GM19025 (cell line): ENCODE measurements at regions not wholly inside any gene's neighbourhood (a gene's known extent, or its start where the extent isn't known, plus 50 kb on each side); places are given as distances from the start of the nearest gene placed in this dataset.

ENCODE experiments used
- ATAC-seq: cut with Tn5 transposase; IDR thresholded peaks from one replicate; pipeline ENCODE4 v1.9.1; 2021; ENCODE audit warnings: mild to moderate bottlenecking, low read depth, moderate library complexity; ENCODE audit not compliant: unreplicated experiment

DNA sequence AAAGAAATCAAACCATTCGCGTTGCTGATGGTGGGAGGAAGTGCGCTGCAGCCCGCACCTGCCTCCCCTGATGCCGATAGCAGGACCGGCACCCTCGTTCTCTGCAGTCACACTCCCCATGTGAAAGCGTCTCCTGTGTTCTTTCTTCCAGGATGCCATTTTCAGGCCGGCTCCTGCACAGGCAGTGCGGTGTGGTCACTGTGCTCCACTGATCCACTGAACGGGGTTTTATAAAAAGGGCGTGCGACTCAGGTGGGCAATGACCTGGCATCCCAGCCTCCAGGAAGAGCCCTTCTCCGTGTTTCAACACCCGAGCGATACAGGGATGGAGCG is 88.3 kb upstream of the SNTG2 start:
- no peak for ATAC-seq

DNA sequence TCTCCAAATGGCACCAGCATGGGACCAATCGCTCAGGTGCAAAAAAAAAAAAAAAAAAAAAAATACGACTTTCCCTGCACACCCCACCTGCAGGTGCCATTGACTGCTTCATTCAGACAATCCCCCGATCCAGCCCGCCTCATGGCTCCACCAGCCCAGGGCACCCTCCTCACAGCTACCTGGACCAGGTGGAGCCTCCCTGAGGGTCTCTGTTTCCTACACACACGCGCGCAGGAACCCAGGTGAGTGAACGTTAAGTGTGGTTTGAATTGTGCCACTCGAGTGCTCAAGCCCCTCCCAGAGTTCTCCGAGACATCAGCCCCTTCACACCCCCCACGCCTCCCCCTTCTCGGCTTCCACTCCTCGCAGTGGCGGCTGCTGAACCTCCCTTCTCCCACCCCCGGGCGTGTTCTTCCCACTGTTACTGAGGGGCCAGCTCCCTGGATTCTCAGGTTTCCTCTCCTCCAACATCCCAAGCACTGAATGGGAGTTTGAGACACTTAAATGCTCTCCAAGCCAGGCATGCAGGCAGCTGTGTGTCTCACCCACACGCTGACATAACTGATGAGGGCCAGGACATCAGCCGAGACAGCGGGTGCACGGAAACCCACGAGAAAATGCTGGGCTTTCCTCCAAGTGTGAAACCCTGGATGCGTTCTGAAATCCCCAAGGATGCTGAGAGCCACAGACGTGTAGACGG is 88.8 kb upstream of the SNTG2 start:
- ATAC-seq: no peak

DNA sequence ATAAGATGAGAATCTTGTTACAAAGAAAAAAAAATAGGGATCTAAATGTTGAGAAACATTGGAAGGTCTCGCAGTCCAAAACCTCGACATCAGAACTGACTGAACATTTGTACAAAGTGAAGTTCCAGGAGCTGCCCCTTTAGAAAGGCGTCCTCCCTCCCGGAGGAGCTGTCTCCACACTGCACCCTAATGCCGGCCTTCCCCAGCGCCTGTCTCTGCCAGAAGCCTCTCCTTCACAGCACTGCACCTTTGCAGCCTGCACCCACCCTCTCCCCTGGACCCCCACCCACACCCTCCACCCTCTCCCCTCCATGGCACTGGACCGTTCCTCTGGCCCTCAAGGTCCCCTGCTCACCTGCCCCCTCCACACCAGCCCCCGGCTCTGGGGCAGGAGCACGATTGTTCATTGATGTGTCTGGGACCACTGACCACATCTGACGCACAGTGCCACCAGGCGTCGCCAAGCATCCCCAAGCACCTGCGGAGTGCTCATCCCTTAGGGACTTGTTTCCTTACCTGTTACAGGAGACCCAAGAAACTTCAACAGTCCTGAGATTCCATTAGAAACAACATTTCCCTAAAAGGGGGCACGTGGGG is 90.3 kb upstream of the SNTG2 start:
- ATAC-seq: no peak

DNA sequence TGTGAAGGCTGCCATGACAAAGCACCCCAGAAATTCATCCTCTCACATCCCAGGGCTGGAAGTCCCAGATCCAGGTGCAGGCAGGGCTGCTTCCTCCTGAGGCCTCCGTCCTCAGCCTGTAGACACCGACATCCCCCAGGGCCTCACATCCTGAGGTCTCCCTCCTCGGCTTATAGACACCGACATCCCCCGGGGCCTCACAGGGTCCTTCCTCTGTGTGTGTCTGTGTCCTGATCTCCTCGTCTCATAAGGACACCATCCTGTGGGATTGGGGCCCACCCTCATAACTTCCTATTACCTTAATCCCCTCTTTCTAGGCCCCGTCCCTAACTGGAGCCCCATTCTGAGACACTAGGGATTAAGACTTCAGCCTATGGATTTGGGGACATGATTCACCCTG is 92.0 kb upstream of the SNTG2 start:
- ATAC-seq: no peak

DNA sequence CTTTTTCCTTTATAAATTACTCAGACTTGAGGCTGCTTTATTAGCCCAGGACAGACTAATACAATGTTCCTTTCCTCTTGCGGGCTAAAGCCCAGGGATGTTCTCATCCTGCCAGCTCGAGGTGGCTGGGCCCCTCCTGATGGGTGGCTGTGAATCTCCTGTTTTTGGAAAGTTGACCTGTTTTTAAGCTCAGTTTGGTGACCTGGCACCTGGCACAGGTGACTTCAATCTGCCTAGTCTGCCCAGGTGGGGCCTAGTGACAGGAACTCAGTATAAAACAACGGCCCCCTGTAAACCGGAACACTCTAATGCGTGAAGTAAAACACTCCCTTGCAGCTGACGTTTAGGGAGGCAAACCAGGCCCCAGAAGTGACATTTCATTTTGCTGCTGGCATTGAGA is 92.7 kb upstream of the SNTG2 start:
- no peak for ATAC-seq

DNA sequence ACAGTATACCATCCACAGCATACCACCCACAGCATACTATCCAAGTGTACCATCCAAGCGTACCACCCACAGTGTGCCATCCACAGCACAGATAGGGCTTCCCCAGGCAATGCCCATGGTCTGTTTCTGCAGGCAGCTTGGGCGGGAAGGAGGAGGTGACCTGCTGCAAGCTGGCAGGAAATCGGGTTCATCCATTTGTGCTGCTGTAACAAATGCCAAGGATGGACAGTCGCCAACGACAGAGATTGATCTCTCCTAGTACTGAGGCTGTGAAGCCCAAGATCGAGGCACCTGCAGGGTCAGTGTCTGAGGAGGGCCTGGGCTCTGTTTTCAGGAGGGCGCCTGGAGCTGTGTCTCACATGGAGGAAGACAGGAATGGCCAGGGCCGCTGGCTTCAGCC is 93.6 kb upstream of the SNTG2 start:
- ATAC-seq: no peak

DNA sequence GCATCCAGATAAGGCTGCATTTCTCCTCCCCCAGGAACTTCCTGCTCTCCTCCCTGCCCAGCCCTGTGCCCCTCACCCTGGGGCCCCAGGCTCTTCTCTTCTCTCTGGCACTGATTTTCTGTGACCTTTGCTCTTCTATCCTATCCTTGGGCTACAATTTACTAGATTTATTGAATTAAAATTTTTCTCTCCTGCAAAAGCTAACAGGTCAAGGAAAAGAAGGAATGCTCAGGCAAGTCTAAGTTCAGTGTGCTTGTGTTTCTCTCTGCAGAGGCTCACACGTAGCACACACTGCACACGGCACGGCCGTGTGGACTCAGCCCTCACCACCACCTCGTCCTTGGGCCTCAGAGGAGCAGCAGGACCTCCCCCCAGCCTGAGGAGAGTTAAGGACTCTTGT is 94.2 kb upstream of the SNTG2 start:
- ATAC-seq: no peak

DNA sequence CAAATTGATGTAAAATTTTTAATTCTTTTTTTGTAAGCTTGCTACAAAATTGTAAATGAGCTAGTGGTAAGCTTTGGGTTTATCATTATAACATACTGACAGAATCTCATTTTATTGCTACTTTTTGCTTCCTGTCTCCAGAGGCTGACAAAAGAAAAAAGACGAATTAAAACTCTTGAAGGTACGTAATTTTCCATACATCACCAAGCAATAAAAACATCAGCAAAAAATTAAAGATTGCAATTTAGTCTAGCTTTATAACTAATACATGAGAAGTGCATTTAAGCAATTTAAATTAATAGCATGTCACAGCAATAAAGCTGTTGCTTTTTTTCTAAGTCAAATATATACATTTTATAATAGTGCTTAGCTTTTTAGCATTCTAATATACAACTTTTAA is 94.6 kb upstream of the SNTG2 start:
- ATAC-seq: no peak

DNA sequence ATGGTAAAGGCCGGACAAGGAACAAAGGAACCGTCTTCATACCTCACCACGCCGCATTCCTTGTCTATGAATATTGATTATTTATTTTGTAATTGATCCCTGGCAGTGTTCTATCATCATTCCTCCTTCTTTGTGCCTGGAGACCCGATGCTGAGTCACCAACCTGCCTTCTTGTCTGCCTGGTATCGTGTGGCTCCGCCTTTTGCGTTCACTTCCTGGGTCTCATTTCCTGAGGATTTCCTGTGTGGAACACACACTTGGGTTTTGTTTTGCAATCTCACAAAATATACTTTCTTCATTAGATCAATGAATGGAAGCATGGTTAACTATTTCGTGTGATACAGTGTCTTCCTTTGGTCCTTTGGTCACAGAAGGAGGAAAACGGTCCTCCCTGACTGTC is 95.5 kb upstream of the SNTG2 start:
- ATAC-seq: no peak

DNA sequence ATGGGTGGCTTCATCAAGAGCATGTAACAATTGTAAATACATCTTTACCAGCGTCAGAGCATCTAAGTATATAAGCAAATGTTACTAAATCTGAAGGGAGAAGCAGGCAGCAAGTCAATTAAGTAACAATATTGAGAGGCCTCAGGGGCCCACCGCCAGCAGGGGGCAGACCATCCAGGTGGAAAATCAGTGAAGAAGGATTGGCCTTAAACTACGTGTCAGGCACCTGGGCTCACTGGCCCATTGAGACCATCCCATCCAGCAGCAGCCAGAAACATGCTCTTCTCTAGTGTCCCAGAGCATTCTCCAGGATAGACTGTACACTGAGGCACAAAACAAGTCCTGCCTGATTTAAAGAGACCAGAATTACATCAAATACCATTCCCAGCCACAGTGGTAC is 96.2 kb upstream of the SNTG2 start:
- no peak for ATAC-seq

DNA sequence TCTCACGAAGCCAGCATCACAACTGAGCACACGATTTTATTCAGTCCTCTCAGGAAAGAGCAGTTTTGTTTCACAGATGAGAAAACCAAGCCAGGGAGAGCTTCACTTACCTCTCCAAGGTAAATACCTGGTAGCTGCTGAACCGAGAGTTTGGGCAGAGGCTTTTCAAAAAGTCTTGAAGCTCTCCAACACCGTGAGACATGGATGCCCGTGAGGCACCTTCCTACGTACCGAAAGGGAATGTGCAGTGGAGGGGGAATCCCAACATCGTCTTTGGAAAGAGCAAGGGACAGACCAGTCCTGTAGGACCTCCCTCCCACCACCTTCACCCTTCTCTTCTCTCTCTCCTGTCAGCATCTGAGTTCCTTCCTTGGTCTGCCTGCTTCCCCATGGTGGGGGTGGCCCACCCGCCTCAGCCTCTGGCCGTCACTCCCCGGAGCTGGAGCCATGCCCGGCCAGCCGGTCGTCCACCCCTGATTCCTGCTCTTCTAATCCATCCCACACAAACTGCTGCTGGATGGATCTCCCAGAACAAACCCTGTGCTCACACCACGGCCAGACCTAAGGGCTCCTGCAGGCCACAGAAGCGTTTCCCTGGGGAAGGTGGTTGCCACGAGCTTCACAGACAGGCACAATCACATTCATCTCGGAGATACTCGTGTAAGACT is 97.3 kb upstream of the SNTG2 start:
- no peak for ATAC-seq

DNA sequence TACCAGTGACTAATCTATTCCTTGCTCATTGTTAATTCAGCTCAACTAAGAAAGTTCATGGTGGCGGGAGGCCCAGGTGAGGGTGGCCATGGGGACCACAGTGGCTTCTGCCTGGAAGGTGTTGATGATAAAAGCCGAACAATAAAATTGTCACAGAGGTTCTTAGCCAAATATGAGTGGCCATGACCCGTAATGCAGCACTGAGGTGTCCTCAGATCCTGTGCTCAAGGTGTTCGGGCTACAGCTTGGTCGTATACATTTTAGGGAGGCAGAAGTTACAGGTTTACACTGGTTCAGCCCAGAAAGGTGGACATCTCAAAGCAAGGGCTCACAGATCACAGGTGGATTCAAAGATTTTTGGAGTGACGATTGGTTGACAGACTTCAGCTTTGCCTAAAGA is 98.5 kb upstream of the SNTG2 start:
- ATAC-seq: no peak

DNA sequence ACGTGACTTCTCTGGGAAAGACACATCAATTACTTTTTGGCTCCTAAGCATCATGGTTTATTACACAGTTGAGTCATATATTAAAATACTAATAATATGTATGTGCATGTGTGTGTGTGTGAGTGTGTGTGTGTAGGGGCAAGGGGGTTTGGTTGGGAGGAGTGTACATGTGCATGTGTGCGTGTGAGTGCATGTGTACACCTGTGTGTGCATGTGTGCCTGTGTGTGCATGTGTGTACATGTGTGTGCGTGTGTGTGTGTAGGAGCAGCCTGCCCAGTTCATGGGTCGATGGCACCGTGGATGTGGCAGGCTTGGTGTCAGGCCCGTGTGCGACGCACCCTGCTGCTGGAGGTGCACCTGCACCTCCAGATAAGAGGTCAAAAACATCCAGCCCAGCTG is 99.0 kb upstream of the SNTG2 start:
- no peak for ATAC-seq

DNA sequence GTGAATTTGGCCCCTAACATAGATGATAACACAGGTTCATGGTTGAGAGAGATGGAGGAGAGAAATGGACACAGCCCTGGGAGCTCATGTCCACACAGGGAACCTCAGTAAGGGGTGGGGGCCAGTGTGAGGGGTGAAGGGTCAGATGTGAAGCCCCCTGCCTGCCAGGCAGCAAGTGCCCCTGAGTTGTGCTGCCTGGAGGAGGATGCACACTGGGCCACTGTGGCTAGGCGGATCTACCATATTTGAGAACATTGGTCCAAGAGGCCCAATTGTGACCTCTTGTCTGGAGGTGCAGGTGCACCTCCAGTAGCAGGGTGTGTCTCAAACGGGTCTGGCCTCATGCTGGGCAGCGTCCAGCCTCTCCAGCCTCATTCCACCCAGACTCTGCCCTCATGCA is 99.6 kb upstream of the SNTG2 start:
- no peak for ATAC-seq

DNA sequence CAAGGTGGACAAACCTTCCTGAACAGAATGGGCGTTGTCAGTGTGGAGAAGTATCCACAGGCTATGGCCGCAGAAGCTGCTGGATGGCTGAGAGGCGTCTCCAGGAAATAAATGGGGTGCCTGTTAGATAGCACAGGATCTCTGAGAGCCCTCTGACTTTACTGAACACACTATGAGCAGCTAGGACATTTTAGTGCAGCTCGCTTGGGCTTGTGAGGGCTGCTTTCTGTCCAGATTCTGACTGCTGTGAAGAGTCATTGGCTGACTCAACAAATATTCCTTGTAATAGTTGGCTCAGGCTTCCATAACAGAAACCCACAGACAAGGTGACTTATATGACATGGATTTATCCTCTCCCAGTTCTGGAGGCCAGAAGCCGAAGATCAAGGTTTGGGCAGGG is 100.2 kb upstream of the SNTG2 start:
- no peak for ATAC-seq

DNA sequence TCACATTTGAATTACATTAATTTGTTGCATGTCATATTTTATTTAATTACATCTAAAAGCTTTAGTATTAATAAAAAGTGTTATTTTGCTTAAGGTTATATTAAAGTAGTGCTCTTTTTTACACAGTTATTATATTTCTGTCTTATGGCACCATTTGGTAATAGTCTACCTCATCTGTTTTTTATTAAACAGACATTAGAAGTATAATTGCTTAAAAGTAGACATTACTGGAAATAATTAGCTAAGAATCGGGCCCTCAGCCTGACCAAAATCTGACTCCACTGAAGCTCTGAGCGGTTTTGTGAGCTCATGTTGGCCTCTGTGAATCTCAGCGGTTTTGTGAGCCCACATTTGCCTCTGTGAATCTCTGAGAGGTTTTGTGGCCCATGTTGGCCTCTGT is 102.5 kb upstream of the SNTG2 start:
- ATAC-seq: no peak

DNA sequence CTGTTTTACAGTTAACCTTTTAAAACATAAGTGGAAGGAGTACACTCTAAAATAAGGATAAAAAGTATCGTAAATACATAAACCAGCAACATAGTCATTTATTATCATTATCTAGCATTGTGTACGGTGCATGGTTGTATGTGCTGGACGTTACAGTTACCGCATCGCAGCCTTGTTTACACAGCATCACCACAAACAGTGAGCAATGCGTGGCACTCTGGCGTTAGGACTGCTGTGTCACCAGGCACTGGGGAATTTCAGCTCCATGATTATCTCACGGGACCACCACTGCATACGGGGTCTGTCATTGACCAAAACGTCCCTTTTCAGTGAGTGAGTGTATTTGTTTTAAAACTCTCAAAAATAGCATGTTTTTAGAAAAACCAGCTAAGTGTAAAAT is 103.0 kb upstream of the SNTG2 start:
- ATAC-seq: no peak

DNA sequence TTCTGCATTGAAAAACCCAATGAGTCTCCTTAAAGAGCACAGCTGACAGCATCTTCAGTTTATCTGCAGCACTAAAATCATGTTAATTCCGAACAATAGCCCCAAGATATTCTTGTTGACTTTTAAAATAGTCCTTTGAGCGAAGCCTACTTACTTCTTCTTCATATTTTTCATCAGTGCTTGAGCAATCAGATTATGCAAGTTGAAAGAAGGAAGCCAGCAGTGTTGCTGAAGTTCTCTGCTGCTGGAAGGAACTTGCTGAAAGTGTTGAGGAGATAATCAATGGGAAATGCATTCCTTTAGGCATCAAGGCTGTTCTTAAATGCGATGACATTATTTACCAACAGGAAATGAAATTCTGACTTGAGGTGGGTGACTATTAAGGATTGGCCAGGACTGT is 105.9 kb upstream of the SNTG2 start:
- ATAC-seq: no peak

DNA sequence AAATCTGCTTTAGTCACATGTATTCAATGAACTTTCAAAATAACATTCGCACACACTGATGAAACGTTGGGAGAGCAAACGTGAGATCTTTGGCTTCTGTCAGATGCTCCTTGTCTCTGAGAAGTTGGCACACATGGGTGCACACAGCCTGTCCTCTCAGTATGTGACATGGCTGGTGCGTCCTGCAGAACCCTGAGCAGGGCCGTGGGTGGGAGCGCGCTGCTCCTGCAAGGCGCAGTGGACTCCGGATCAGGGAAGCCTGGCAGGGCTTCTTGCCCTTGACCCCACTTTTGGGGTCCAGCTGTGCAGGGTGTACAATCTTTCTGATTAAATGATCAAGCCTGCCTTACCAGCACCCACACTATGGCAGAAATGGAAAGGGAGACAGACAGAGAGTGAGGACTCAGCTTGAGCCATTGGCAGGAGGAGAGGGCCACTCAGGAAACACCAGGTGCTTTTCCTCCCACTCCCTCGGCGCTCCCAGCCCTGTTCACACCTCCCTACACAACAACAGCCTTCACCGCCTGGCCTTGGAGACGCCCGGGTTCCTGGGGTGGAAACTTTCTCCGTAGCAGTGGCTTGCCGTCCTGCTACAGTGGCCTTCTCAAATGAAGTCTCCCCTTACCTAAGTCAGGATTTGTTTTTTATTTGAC is 108.4 kb upstream of the SNTG2 start:
- ATAC-seq: no peak

DNA sequence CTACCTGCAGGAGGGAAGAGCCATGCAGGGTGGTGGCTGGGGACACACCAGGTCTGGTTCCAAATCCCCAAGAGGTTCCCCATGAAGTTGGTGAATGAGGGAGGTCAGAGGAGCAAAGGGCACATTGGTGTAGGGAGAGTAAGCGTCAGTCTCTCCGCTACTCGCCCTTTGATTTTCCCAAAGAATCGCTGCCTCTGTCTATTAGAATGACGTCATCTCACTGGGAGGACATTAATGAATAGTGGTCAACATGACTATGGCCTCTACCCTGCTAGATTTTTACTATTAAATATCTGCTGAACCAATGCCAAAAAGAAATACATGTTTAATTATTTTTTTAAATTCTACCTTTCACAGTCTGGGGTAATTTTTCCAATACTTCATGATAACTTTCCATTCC is 109.6 kb upstream of the SNTG2 start:
- no peak for ATAC-seq

DNA sequence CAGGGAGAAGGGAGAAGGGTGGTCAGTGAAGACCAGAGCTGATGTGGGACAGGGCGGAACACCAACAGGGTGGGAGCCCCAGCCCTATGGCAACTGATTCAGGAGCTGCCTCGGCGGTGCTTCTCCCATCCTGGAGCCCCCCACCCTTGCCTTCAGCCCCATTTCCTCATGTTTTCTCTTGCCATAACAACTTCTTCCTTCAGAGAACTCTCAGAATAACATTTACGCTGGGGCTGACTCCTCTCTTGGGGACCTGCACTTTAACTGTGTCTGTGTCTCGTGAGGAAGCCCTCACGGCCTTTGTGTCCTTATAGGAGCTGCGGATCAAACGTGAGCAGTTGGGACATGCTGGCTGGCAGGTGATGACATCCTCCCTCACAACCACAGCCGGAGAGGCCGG is 116.4 kb upstream of the SNTG2 start:
- no peak for ATAC-seq

DNA sequence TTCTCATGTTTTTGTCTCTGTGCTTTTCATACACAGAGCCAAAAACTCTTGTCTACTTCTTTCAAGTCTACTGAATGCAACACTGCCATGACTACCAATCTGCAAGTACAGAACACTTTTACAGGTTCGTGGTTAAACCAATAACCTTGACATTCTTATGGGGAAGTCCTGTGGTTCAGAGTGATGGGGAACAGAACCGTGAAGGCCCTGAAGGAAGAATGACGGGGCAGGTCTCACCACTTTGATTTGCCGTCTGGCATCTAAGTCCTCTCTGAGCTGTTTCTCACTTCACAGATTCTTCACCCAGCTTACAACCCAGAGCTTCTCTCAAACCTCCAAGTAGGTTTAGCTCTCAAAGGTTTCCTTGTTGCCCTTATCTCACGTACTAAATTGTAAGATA is 117.5 kb upstream of the SNTG2 start:
- ATAC-seq: no peak
